ENCODE measurements at regions not wholly inside any gene's neighbourhood (a gene's known extent, or its start where the extent isn't known, plus 50 kb on each side); places are given as distances from the start of the nearest gene placed in this dataset.

DNA sequence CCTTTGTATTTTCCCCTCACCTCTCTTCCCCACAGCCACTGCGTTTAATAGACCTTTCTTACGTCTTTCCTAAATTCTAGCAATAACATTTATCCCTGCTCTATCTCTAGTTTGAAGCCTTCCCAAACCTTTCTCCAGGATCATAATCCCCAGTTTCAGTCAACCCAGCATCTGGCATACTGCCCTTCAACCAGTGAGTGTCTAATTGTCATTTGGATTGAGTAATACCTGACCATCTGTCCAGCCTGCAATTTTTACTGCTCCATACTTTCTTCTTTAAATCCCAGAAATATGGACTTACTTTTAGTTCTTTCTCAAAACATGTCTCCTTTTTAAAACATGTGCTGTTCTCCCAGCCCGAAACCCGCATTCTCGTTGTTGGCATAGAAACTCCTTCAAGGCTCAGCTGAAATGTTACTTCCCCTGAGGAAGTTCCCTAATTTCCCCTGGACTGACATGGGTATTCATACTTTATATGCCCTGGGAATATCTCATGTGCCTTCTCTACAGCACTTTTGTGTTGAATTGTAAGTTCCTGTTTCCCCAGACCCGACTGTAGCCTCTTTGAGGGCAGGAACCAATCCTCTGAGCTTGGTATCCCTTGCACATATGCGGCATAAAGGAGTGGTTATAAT is 65.1 kb upstream of the ETV6 start:
- no peaks in the 10 kb centered on the region for H3K9me3 ChIP-seq
- H3K36me3 ChIP-seq, result no peaks in the 10 kb centered on the region
- no peaks in the 10 kb centered on the region for H3K27me3 ChIP-seq
- H3K27ac ChIP-seq, result no peak overlapping the region
- DNase-seq, result no peak
- WGBS, 2 donors, result 73 to 79% methylated on average over 7 of the region's 7 CpGs
- TF ChIP-seq POLR2A (IDR thresholded peaks at IDR 0.05), result no peak
- TF ChIP-seq, protein P1, sequence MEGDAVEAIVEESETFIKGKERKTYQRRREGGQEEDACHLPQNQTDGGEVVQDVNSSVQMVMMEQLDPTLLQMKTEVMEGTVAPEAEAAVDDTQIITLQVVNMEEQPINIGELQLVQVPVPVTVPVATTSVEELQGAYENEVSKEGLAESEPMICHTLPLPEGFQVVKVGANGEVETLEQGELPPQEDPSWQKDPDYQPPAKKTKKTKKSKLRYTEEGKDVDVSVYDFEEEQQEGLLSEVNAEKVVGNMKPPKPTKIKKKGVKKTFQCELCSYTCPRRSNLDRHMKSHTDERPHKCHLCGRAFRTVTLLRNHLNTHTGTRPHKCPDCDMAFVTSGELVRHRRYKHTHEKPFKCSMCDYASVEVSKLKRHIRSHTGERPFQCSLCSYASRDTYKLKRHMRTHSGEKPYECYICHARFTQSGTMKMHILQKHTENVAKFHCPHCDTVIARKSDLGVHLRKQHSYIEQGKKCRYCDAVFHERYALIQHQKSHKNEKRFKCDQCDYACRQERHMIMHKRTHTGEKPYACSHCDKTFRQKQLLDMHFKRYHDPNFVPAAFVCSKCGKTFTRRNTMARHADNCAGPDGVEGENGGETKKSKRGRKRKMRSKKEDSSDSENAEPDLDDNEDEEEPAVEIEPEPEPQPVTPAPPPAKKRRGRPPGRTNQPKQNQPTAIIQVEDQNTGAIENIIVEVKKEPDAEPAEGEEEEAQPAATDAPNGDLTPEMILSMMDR (IDR thresholded peaks at IDR 0.05), result no peak
- no peak overlapping the region for H3K4me3 ChIP-seq
- intact Hi-C loops (cut with DNase I), result loop anchor here (5.0 kb wide), 1 partner anchor 448 kb away; no protein-coding TSS in a partner anchor
- peaks cover 8 to 21% (median 9%) of the 10 kb centered on the region in 3 donors for H3K4me1 ChIP-seq

- TF ChIP-seq POLR2A (IDR thresholded peaks at IDR 0.05), result no peak
- TF ChIP-seq, protein P1 (IDR thresholded peaks at IDR 0.05), result no peak
- H3K9me3 ChIP-seq, result no peaks in the 10 kb centered on the region
- intact Hi-C loops (cut with DNase I), result no loop called here
- WGBS, 2 donors, result 90 to 94% methylated on average over 9 to 11 of the region's 11 CpGs
- no peaks in the 10 kb centered on the region for H3K4me1 ChIP-seq
- no peak for DNase-seq
- H3K36me3 ChIP-seq, result no peaks in the 10 kb centered on the region
- H3K27me3 ChIP-seq, result no peaks in the 10 kb centered on the region
- no peak overlapping the region for H3K4me3 ChIP-seq
- no peak overlapping the region for H3K27ac ChIP-seq
These were observed 57.0 kb upstream of the ETV6 start for GRCh38 chr12:11592484-11592883.

GRCh38 chr12:11593013-11593412 is 56.5 kb upstream of the ETV6 start:
- H3K36me3 ChIP-seq, result no peaks in the 10 kb centered on the region
- H3K27me3 ChIP-seq, result no peaks in the 10 kb centered on the region
- intact Hi-C loops (cut with DNase I), result no loop called here
- no peaks in the 10 kb centered on the region for H3K9me3 ChIP-seq
- DNase-seq, result no peak
- no peak overlapping the region for H3K4me3 ChIP-seq
- H3K4me1 ChIP-seq, result no peaks in the 10 kb centered on the region
- no peak for TF ChIP-seq POLR2A (IDR thresholded peaks at IDR 0.05)
- TF ChIP-seq, protein P1 (IDR thresholded peaks at IDR 0.05), result no peak
- 90 to 93% methylated on average over 1 of the region's 1 CpG for WGBS, 2 donors
- no peak overlapping the region for H3K27ac ChIP-seq

DNA sequence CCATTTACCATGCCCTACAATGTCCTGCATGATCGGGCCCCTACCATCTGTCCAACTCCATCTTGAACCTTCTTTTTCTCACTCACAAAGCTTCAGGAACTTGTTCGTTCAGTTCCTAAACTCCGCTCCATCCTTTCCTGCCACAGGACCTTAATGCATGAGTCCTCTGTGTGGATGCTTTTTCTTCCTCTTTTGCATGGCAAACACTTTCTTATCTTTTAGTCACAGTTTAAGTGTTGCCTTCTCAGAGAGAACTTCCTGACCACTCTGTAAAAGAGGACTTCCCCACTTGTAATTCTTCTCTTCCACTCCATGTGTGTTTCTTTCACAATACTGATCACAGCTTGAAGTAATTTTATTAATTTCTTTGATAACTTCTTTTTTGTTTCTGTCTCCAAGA is 54.4 kb upstream of the ETV6 start:
- Histone ChIP-seq H3K27ac (no peak overlapping the region), H3K4me1 (no peaks in the 10 kb centered on the region), H3K36me3 (no peaks in the 10 kb centered on the region), H3K4me3 (no peak overlapping the region), H3K9me3 (no peaks in the 10 kb centered on the region), H3K27me3 (no peaks in the 10 kb centered on the region)
- intact Hi-C loops (cut with DNase I), result no loop called here
- WGBS, 2 donors, result 81 to 87% methylated on average over 2 to 3 of the region's 3 CpGs
- no peak for TF ChIP-seq POLR2A (IDR thresholded peaks at IDR 0.05)
- TF ChIP-seq, protein P1 (IDR thresholded peaks at IDR 0.05), result no peak
- DNase-seq, result no peak

- Histone ChIP-seq H3K27ac (no peak overlapping the region), H3K27me3 (no peaks in the 10 kb centered on the region), H3K4me3 (no peak overlapping the region), H3K36me3 (no peaks in the 10 kb centered on the region), H3K9me3 (no peaks in the 10 kb centered on the region), H3K4me1 (peaks cover 0 to 2% (median 0%) of the 10 kb centered on the region in 3 donors)
- 73 to 75% methylated on average over 1 of the region's 1 CpG for WGBS, 2 donors
- intact Hi-C loops (cut with DNase I), result no loop called here
- no peak for TF ChIP-seq POLR2A (IDR thresholded peaks at IDR 0.05)
- TF ChIP-seq, protein P1 (IDR thresholded peaks at IDR 0.05), result no peak
- DNase-seq, result no peak
These were observed 53.3 kb upstream of the ETV6 start for GRCh38 chr12:11596141-11596540.

Data from esophagus squamous epithelium (tissue), 5 donors.